Naive thymus-derived CD8-positive, alpha-beta T cell (primary cell): ENCODE measurements at regions not wholly inside any gene's neighbourhood (a gene's known extent, or its start where the extent isn't known, plus 50 kb on each side); places are given as distances from the start of the nearest gene placed in this dataset.
"Not testable (repeated sequence)": the region's sequence is repeated elsewhere in the genome, so short reads cannot be mapped to it uniquely, and the experiment has no call there.

Experiments used
- ATAC-seq, 2 donors: fragments of 150-1000 bp; cut with Tn5 transposase in 1 of 2; sonication (Bioruptor Pico), chemical (Tn5 transposase) in 1 of 2; 1 replicate in 1 of 2; 2 replicates in 1 of 2; pipeline ENCODE4 v1.10.0; 2021; ENCODE audit warnings: mild to moderate bottlenecking in 2 of 2, moderate library complexity in 2 of 2
- POLR2A ChIA-PET: fragments of 350-600 bp; sonication (Branson Sonifier 250); formaldehyde crosslinking; loops from one replicate; lab custom pipeline; 2021; ENCODE audit warnings: antibody characterized with exemption; lab: Charles Lee
- DNase-seq, 10 donors: peaks; one replicate each; pipeline versions ENCODE4 v3.0.0 to v3.0.0-alpha.2; 2020 to 2022
- H3K27ac Mint-ChIP-seq, 10 donors: one replicate each; pipeline ENCODE4 v1.8.0; 2020 to 2022; ENCODE audit warnings: mild to moderate bottlenecking in 10 of 10, mixed read lengths in 10 of 10, moderate library complexity in 4 of 10, inconsistent platforms in 1 of 10
- H3K27me3 Mint-ChIP-seq, 5 donors: one replicate each; pipeline ENCODE4 v1.8.0; 2021 to 2022; ENCODE audit warnings: mixed read lengths in 5 of 5
- H3K36me3 Mint-ChIP-seq, 3 donors: one replicate each; pipeline ENCODE4 v1.8.0; 2020 to 2022; ENCODE audit warnings: mixed read lengths in 3 of 3, mild to moderate bottlenecking in 2 of 3, inconsistent platforms in 1 of 3
- H3K4me1 Mint-ChIP-seq, 4 donors: one replicate each; pipeline ENCODE4 v1.8.0; 2021 to 2022; ENCODE audit warnings: mixed read lengths in 4 of 4
- H3K4me3 Mint-ChIP-seq, 10 donors: one replicate each; pipeline ENCODE4 v1.8.0; 2020 to 2022; ENCODE audit warnings: mild to moderate bottlenecking in 10 of 10, mixed read lengths in 10 of 10, moderate library complexity in 6 of 10, inconsistent platforms in 1 of 10
- H3K9me3 Mint-ChIP-seq, 9 donors: one replicate each; pipeline ENCODE4 v1.8.0; 2020 to 2022; ENCODE audit warnings: mixed read lengths in 9 of 9, mild to moderate bottlenecking in 3 of 9, inconsistent platforms in 1 of 9, moderate library complexity in 1 of 9

- H3K27ac Mint-ChIP-seq, ATAC-seq, H3K36me3 Mint-ChIP-seq, H3K9me3 Mint-ChIP-seq, POLR2A ChIA-PET, H3K4me1 Mint-ChIP-seq, H3K4me3 Mint-ChIP-seq, H3K27me3 Mint-ChIP-seq, DNase-seq: not testable (repeated sequence)
These were observed 348.4 kb downstream of the TAF11L14 start for GRCh38 chr5:17982626-17983025.

GRCh38 chr5:17989036-17989435, 354.8 kb downstream of the TAF11L14 start:
- Mint-ChIP-seq H3K27ac (no peak overlapping the region), H3K4me3 (no peak overlapping the region), H3K4me1 (no peaks in the 10 kb centered on the region), H3K27me3 (no peaks in the 10 kb centered on the region), H3K9me3 (peaks cover 0 to 4% (median 1%) of the 10 kb centered on the region in 9 donors), H3K36me3 (no peaks in the 10 kb centered on the region)
- DNase-seq (no peak), ATAC-seq (no peak)
- POLR2A ChIA-PET = no interaction called here

GRCh38 chr5:17989567-17990563, 355.6 kb downstream of the TAF11L14 start:
- no peak overlapping the region for H3K4me3 Mint-ChIP-seq
- H3K36me3 Mint-ChIP-seq = no peaks in the 10 kb centered on the region
- no peaks in the 10 kb centered on the region for H3K27me3 Mint-ChIP-seq
- no peaks in the 10 kb centered on the region for H3K4me1 Mint-ChIP-seq
- H3K9me3 Mint-ChIP-seq = peaks cover 0 to 4% (median 1%) of the 10 kb centered on the region in 9 donors
- DNase-seq = no peak
- POLR2A ChIA-PET = no interaction called here
- no peak overlapping the region for H3K27ac Mint-ChIP-seq
- ATAC-seq = no peak

GRCh38 chr5:17991775-17992174, 357.5 kb downstream of the TAF11L14 start:
- DNase-seq = no peak
- POLR2A ChIA-PET = no interaction called here
- Mint-ChIP-seq H3K27me3 (no peaks in the 10 kb centered on the region), H3K9me3 (peaks cover 0 to 2% (median 0%) of the 10 kb centered on the region in 9 donors), H3K27ac (no peak overlapping the region), H3K4me1 (no peaks in the 10 kb centered on the region), H3K36me3 (no peaks in the 10 kb centered on the region), H3K4me3 (no peak overlapping the region)
- ATAC-seq = no peak

GRCh38 chr5:17992291-17992690, 358.0 kb downstream of the TAF11L14 start:
- no peak for ATAC-seq
- Mint-ChIP-seq H3K27ac (no peak overlapping the region), H3K27me3 (no peaks in the 10 kb centered on the region), H3K9me3 (peaks cover 0 to 2% (median 0%) of the 10 kb centered on the region in 9 donors), H3K4me3 (no peak overlapping the region), H3K4me1 (no peaks in the 10 kb centered on the region), H3K36me3 (no peaks in the 10 kb centered on the region)
- POLR2A ChIA-PET = no interaction called here
- DNase-seq = no peak

GRCh38 chr5:17995997-17996396, 361.7 kb downstream of the TAF11L14 start:
- POLR2A ChIA-PET = no interaction called here
- Mint-ChIP-seq H3K27ac (no peak overlapping the region), H3K27me3 (no peaks in the 10 kb centered on the region), H3K4me1 (no peaks in the 10 kb centered on the region), H3K9me3 (peaks cover 0 to 5% (median 0%) of the 10 kb centered on the region in 9 donors), H3K36me3 (no peaks in the 10 kb centered on the region), H3K4me3 (no peak overlapping the region)
- ATAC-seq = no peak
- DNase-seq = no peak

DNA sequence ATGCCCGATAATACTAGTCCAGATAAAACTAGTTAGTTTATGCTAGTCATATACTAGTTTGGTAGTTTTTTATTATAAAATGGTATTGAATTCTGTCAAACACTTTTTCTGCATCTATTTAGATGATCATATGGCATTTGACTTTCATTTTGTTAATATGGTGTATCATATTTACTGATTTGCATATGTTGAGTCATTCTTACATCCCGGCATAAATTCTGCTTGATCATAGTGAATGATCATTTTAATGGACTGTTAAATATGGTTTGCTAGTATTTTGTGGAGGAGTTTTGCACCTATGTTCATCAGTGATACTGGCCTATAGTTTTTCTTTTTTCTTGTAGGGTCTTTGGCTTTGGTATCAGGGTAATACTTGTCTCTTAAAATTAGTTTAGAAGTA, 365.6 kb downstream of the TAF11L14 start:
- no peak for DNase-seq
- H3K9me3 Mint-ChIP-seq = peaks cover 0 to 19% (median 6%) of the 10 kb centered on the region in 9 donors
- H3K27me3 Mint-ChIP-seq = no peaks in the 10 kb centered on the region
- no peak for ATAC-seq
- no peaks in the 10 kb centered on the region for H3K36me3 Mint-ChIP-seq
- H3K4me3 Mint-ChIP-seq = no peak overlapping the region
- no peak overlapping the region for H3K27ac Mint-ChIP-seq
- POLR2A ChIA-PET = no interaction called here
- no peaks in the 10 kb centered on the region for H3K4me1 Mint-ChIP-seq

DNA sequence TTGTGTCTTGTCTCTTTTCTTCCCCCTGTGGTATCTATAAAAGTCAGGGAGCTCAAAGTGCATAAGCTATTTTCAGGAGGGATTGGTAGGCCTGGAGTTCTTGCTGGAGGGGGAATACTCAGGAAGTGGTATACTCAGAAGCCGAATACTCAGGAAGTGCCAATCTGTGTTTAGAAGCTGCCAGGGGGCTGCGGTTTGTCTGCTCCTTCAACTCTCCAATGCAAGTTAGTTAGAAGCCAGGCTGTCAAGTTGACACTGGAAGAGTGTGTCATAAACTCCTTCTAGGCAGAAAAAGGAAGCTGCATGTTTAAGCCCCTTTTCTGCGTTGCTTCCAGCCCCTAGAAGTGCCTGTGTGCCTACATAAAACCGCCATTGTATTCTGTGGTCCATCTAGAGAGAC, 366.5 kb downstream of the TAF11L14 start:
- ATAC-seq = no peak
- DNase-seq = no peak
- Mint-ChIP-seq H3K4me3 (no peak overlapping the region), H3K27ac (no peak overlapping the region), H3K36me3 (no peaks in the 10 kb centered on the region), H3K4me1 (no peaks in the 10 kb centered on the region), H3K9me3 (peaks cover 0 to 28% (median 9%) of the 10 kb centered on the region in 9 donors), H3K27me3 (no peaks in the 10 kb centered on the region)
- POLR2A ChIA-PET = no interaction called here

GRCh38 chr5:18003312-18003711, 369.1 kb downstream of the TAF11L14 start:
- Mint-ChIP-seq H3K9me3 (peaks cover 0 to 27% (median 9%) of the 10 kb centered on the region in 9 donors), H3K4me1 (no peaks in the 10 kb centered on the region), H3K27me3 (no peaks in the 10 kb centered on the region), H3K27ac (no peak overlapping the region), H3K36me3 (no peaks in the 10 kb centered on the region), H3K4me3 (no peak overlapping the region)
- no peak for DNase-seq
- POLR2A ChIA-PET = no interaction called here
- ATAC-seq = no peak

- POLR2A ChIA-PET = no interaction called here
- Mint-ChIP-seq H3K27me3 (no peaks in the 10 kb centered on the region), H3K27ac (no peak overlapping the region), H3K36me3 (no peaks in the 10 kb centered on the region), H3K9me3 (peaks cover 0 to 27% (median 9%) of the 10 kb centered on the region in 9 donors), H3K4me3 (no peak overlapping the region), H3K4me1 (no peaks in the 10 kb centered on the region)
- DNase-seq = no peak
- no peak for ATAC-seq
These were observed 369.5 kb downstream of the TAF11L14 start for GRCh38 chr5:18003784-18004183.

- H3K27me3 Mint-ChIP-seq, H3K4me3 Mint-ChIP-seq, H3K4me1 Mint-ChIP-seq, DNase-seq, POLR2A ChIA-PET, H3K27ac Mint-ChIP-seq, H3K36me3 Mint-ChIP-seq, ATAC-seq: not testable (repeated sequence)
- H3K9me3 Mint-ChIP-seq = peaks cover 0 to 27% (median 9%) of the 10 kb centered on the region in 9 donors
These were observed 372.0 kb downstream of the TAF11L14 start for GRCh38 chr5:18006235-18006634.

DNA sequence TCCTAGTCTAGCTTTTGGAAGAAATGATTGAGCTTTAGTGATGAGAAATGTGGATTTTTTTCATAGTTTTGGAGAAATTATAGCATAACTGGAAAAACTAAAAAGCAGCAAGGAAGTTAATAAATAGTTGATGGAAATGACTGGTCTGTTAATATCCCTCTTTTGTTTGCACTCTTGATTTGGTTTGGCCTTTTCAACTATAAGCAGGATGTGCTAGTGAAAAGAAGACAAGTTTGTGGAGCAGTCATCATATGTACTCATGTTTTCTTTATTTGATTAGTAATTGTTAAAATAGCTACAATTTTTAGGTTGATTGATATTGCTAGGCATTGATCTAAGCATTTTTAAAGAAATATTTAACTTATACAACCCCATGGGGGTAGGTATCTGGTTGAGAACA, 374.7 kb downstream of the TAF11L14 start:
- no peaks in the 10 kb centered on the region for H3K4me1 Mint-ChIP-seq
- no peak for DNase-seq
- peaks cover 0 to 21% (median 6%) of the 10 kb centered on the region in 9 donors for H3K9me3 Mint-ChIP-seq
- no peaks in the 10 kb centered on the region for H3K36me3 Mint-ChIP-seq
- H3K27ac Mint-ChIP-seq = no peak overlapping the region
- H3K4me3 Mint-ChIP-seq = no peak overlapping the region
- ATAC-seq = no peak
- POLR2A ChIA-PET = no interaction called here
- H3K27me3 Mint-ChIP-seq = no peaks in the 10 kb centered on the region

GRCh38 chr5:18010053-18010452, 375.8 kb downstream of the TAF11L14 start:
- no peak for DNase-seq
- H3K9me3 Mint-ChIP-seq = peaks cover 0 to 14% (median 9%) of the 10 kb centered on the region in 9 donors
- no peaks in the 10 kb centered on the region for H3K4me1 Mint-ChIP-seq
- POLR2A ChIA-PET = no interaction called here
- H3K27me3 Mint-ChIP-seq = no peaks in the 10 kb centered on the region
- ATAC-seq = no peak
- H3K36me3 Mint-ChIP-seq = no peaks in the 10 kb centered on the region
- no peak overlapping the region for H3K4me3 Mint-ChIP-seq
- no peak overlapping the region for H3K27ac Mint-ChIP-seq
